ENCODE measurements at regions not wholly inside any gene's neighbourhood (a gene's known extent, or its start where the extent isn't known, plus 50 kb on each side); places are given as distances from the start of the nearest gene placed in this dataset.

DNA sequence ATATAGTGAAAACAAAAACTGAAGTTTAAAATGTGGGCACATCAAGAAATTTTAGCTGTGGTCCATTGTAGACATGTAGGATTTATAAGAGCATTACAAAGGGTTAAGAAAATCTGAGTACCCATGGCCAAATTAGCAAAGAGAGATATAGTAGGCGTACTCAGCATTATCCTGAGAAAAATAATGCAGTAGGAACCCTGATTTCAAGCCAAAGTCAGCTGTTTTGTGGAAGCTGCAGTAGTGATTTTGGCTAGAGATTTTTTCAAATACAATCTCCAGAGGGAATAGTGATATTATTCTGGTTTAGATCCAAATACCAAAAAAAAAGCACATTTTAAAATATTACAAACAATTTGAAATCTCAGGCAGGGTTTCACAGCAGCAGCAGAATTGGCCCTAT, 450.9 kb downstream of the FBXO15 start:
- Histone ChIP-seq H3K36me3 (ENCODE audit: insufficient read depth, low read length, poor library complexity, severe bottlenecking) (no peaks in the 10 kb centered on the region), H3K27me3 (replicated peaks; ENCODE audit: insufficient read depth, low read depth, low read length, poor library complexity) (no peaks in the 10 kb centered on the region), H3K4me1 (ENCODE audit: insufficient read depth, low read length, poor library complexity, severe bottlenecking) (no peaks in the 10 kb centered on the region), H3K9me3 (ENCODE audit: low read depth, low read length, poor library complexity, severe bottlenecking) (peaks cover 3% of the 10 kb centered on the region), H3K27ac (ENCODE audit: low read depth, low read length, poor library complexity, severe bottlenecking) (no peak overlapping the region), H3K4me3 (ENCODE audit: low read depth, low read length, poor library complexity, severe bottlenecking) (no peak overlapping the region)
- no TSS peak for BruUV-seq (replicated peaks)
- intact Hi-C loops (cut with micrococcal nuclease; ENCODE audit: unreplicated experiment), result no loop called here
- ChIA-PET CTCF (no interaction called here), POLR2A (ENCODE audit: low non-redundant PET) (no interaction called here)
- no peak for DNase-seq (ENCODE audit: low spot score)
- TF ChIP-seq, protein P1, sequence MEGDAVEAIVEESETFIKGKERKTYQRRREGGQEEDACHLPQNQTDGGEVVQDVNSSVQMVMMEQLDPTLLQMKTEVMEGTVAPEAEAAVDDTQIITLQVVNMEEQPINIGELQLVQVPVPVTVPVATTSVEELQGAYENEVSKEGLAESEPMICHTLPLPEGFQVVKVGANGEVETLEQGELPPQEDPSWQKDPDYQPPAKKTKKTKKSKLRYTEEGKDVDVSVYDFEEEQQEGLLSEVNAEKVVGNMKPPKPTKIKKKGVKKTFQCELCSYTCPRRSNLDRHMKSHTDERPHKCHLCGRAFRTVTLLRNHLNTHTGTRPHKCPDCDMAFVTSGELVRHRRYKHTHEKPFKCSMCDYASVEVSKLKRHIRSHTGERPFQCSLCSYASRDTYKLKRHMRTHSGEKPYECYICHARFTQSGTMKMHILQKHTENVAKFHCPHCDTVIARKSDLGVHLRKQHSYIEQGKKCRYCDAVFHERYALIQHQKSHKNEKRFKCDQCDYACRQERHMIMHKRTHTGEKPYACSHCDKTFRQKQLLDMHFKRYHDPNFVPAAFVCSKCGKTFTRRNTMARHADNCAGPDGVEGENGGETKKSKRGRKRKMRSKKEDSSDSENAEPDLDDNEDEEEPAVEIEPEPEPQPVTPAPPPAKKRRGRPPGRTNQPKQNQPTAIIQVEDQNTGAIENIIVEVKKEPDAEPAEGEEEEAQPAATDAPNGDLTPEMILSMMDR (conservative IDR thresholded peaks at IDR 0.05; ENCODE audit: low read depth, low read length), result no peak
- TF ChIP-seq EZH2 (IDR thresholded peaks at IDR 0.05; ENCODE audit: borderline replicate concordance, low read depth, low read length, poor library complexity, severe bottlenecking), result no peak

DNA sequence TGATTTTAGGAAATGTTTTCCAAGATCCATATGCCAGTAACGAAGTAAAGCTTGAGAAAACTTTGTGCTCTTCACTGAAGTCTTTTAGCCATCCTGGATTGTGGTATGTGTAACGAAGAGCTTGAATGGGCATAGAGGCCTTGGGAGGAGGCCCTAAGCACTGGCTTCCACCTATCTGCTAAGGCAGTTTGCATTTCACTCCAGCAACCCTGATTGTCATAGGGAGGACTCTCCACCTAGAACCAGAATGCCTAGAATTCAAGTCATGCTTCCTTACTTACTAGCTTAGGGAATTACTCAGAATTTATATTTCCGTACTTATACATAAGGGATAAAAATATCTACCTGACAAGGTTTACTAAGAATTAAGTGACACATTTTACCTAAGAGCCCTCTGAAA, 451.5 kb downstream of the FBXO15 start:
- Histone ChIP-seq H3K9me3 (ENCODE audit: low read depth, low read length, poor library complexity, severe bottlenecking) (peaks cover 3% of the 10 kb centered on the region), H3K36me3 (ENCODE audit: insufficient read depth, low read length, poor library complexity, severe bottlenecking) (no peaks in the 10 kb centered on the region), H3K27ac (ENCODE audit: low read depth, low read length, poor library complexity, severe bottlenecking) (no peak overlapping the region), H3K27me3 (replicated peaks; ENCODE audit: insufficient read depth, low read depth, low read length, poor library complexity) (no peaks in the 10 kb centered on the region), H3K4me1 (ENCODE audit: insufficient read depth, low read length, poor library complexity, severe bottlenecking) (no peaks in the 10 kb centered on the region), H3K4me3 (ENCODE audit: low read depth, low read length, poor library complexity, severe bottlenecking) (no peak overlapping the region)
- POLR2A ChIA-PET (ENCODE audit: low non-redundant PET), result no interaction called here
- no peak for DNase-seq (ENCODE audit: low spot score)
- intact Hi-C loops (cut with micrococcal nuclease; ENCODE audit: unreplicated experiment), result no loop called here
- CTCF ChIA-PET, result no interaction called here
- TF ChIP-seq, protein P1 (conservative IDR thresholded peaks at IDR 0.05; ENCODE audit: low read depth, low read length), result no peak
- no peak for TF ChIP-seq EZH2 (IDR thresholded peaks at IDR 0.05; ENCODE audit: borderline replicate concordance, low read depth, low read length, poor library complexity, severe bottlenecking)
- no TSS peak for BruUV-seq (replicated peaks)

DNA sequence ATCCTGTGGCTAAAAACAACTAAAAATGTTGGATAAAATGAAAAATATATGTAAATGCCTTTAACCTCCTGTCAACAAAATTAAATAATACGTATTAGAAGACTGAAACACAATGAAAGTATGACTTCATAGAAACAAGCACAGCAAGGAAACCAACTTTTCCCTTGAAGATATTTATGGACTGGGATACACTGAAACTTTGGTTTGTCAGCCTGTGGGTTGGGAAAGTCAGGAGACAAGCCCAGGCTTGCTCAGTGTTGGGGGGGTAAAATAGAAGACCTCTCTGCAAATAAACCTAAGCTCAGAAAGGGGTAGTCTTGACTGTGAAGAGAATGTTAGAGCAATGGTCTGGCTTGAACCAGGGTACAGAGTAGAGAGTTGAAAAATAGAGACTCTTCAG, 454.5 kb downstream of the FBXO15 start:
- Histone ChIP-seq H3K4me1 (ENCODE audit: insufficient read depth, low read length, poor library complexity, severe bottlenecking) (no peaks in the 10 kb centered on the region), H3K4me3 (ENCODE audit: low read depth, low read length, poor library complexity, severe bottlenecking) (no peak overlapping the region), H3K9me3 (ENCODE audit: low read depth, low read length, poor library complexity, severe bottlenecking) (peaks cover 3% of the 10 kb centered on the region), H3K27ac (ENCODE audit: low read depth, low read length, poor library complexity, severe bottlenecking) (no peak overlapping the region), H3K27me3 (replicated peaks; ENCODE audit: insufficient read depth, low read depth, low read length, poor library complexity) (no peaks in the 10 kb centered on the region), H3K36me3 (ENCODE audit: insufficient read depth, low read length, poor library complexity, severe bottlenecking) (no peaks in the 10 kb centered on the region)
- POLR2A ChIA-PET (ENCODE audit: low non-redundant PET), result no interaction called here
- CTCF ChIA-PET, result no interaction called here
- BruUV-seq (replicated peaks), result no TSS peak
- no peak for TF ChIP-seq EZH2 (IDR thresholded peaks at IDR 0.05; ENCODE audit: borderline replicate concordance, low read depth, low read length, poor library complexity, severe bottlenecking)
- TF ChIP-seq, protein P1 (conservative IDR thresholded peaks at IDR 0.05; ENCODE audit: low read depth, low read length), result no peak
- no peak for DNase-seq (ENCODE audit: low spot score)
- intact Hi-C loops (cut with micrococcal nuclease; ENCODE audit: unreplicated experiment), result no loop called here

Measured in A673 (cell line).